HFF-Myc (cell line): ENCODE measurements at regions not wholly inside any gene's neighbourhood (a gene's known extent, or its start where the extent isn't known, plus 50 kb on each side); places are given as distances from the start of the nearest gene placed in this dataset.

Experiments
- DNase-seq: peaks from one replicate; pipeline ENCODE4 v3.0.0-alpha.2; 2011; ENCODE audit warnings: low read depth; ENCODE audit errors: extremely low read depth
- H3K4me3 ChIP-seq: replicated peaks from 2 replicates; pipeline ENCODE4 v1.5.1; 2011; ENCODE audit warnings: low read depth, mild to moderate bottlenecking, control low read depth, low read length
- CTCF ChIP-seq: IDR thresholded peaks from 2 replicates; pipeline ENCODE4 v1.5.1; 2012; ENCODE audit warnings: mild to moderate bottlenecking, low read depth, low read length, control low read depth; ENCODE audit errors: missing control alignments

GRCh38 chr5:32520972-32521371 is 64.4 kb upstream of the SUB1 start:
- no peak for DNase-seq
- no peak for TF ChIP-seq CTCF
- no peak overlapping the region for H3K4me3 ChIP-seq

- no peak for DNase-seq
- TF ChIP-seq CTCF: no peak
These were observed 65.0 kb upstream of the SUB1 start for GRCh38 chr5:32520356-32520755.

GRCh38 chr5:32519508-32519907 is 65.8 kb upstream of the SUB1 start:
- TF ChIP-seq CTCF: no peak
- DNase-seq: no peak
- H3K4me3 ChIP-seq: no peak overlapping the region

More at GRCh38 chr5:32520356-32520755, 65.0 kb upstream of the SUB1 start:
- no peak overlapping the region for H3K4me3 ChIP-seq

DNA sequence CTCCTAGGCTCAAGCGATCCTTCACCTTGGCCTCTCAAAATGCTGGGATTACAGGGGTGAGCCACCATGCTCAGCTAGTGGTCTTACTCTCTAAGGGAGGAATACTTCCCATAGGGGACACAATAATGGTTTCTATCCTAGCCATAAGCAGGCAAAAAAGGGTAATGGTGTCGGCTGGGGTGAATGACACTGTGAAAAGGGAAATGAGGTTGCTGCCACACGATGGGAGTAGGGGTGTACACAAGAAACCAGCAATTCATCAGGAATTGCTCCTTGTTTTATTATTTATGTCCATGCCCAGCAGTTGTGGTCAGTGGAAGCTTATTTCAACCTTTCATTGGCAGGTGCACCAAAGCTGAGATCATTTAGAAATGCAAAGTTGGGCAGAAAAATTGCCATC is 70.3 kb upstream of the ZFR start:
- DNase-seq: no peak
- no peak overlapping the region for H3K4me3 ChIP-seq
- no peak for TF ChIP-seq CTCF

DNA sequence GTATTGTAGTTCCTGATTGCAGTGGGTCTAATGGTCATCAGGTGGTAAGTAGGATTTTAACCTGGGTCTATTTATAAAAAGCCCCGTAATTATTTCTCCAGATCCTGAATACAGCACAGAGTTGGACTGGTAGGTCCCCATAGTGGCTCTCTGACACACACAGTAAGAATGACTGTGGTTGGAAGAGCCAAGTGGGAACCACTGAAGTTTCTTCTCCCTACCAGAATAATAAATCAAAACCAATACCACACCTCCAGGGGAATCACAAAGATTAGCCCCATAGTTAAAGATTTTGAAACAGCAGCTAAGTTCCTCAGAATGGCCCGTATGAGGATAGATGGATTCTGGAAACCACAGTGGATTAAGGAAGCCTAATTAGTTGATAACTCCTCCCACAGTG is 68.4 kb upstream of the ZFR start:
- no peak for TF ChIP-seq CTCF
- no peak for DNase-seq
- no peak overlapping the region for H3K4me3 ChIP-seq

DNA sequence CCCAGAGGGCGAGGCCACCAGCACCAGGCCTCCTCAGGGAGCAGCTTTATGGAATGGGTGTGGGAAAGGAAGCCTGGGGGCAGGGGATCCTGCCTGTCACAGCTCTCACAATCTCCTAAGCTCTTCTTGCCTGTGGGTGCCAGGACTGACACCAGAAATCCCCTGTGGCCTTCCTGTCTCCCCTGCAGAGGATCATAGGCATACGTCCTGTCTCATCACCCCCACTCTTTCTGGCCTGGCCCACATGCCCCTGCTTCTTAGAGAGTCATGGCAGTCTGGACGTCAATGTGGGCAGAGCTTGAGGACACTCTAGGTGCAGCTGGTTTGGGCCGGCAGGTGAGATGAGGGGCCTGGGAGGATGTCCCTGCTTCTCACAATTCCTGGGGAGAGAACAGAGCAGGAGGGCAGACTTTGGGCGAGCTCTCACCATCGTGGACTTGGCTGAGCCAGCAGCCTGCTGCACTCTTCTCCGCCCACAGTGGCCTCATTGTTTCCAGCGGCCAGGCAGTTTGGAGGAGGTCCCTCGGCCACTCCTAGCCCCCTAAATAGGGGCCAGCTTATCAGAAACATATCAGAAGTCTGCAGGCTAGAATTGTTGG is 67.3 kb upstream of the ZFR start:
- no peak overlapping the region for H3K4me3 ChIP-seq
- DNase-seq: no peak
- no peak for TF ChIP-seq CTCF

- no peak for DNase-seq
- no peak for TF ChIP-seq CTCF
- no peak overlapping the region for H3K4me3 ChIP-seq
These were observed 66.3 kb upstream of the ZFR start for GRCh38 chr5:32510860-32511259.
